Sigmoid colon (tissue), 6 donors: ENCODE measurements at regions not wholly inside any gene's neighbourhood (a gene's known extent, or its start where the extent isn't known, plus 50 kb on each side); places are given as distances from the start of the nearest gene placed in this dataset.

ENCODE experiments used
- DNase-seq: peaks from one replicate; pipeline ENCODE4 v3.0.0-alpha.2; 2019
- H3K27ac ChIP-seq, 4 donors: fragments of 200-600 bp; sonication (generic); one replicate each; pipeline ENCODE4 v1.5.1; 2016 to 2019; ENCODE audit warnings: mild to moderate bottlenecking in 1 of 4
- H3K27me3 ChIP-seq, 3 donors: fragments of 200-600 bp; sonication (generic); one replicate each; pipeline ENCODE4 v1.5.1; 2019; ENCODE audit warnings: mild to moderate bottlenecking in 1 of 3
- H3K36me3 ChIP-seq, 4 donors: fragments of 200-600 bp; sonication (generic); one replicate each; pipeline ENCODE4 v1.5.1; 2016 to 2019
- H3K4me1 ChIP-seq, 4 donors: fragments of 200-600 bp; sonication (generic); one replicate each; pipeline ENCODE4 v1.5.1; 2017 to 2019
- H3K4me3 ChIP-seq, 4 donors: fragments of 200-600 bp; sonication (generic); one replicate each; pipeline ENCODE4 v1.5.1; 2017 to 2019; ENCODE audit warnings: mild to moderate bottlenecking in 2 of 4, moderate library complexity in 1 of 4
- H3K9me3 ChIP-seq, 4 donors: fragments of 200-600 bp in 3 of 4; sonication (generic) in 3 of 4; one replicate each; pipeline versions ENCODE4 v1.5.1 to v1.6.1; 2013 to 2019
- EP300 ChIP-seq, 4 donors: sonication (generic); formaldehyde crosslinking; IDR thresholded peaks; one replicate each; pipeline ENCODE4 v1.6.1; 2017; ENCODE audit warnings: antibody characterized with exemption in 4 of 4
- POLR2A ChIP-seq, 2 donors: fragments of 450-650 bp; IDR thresholded peaks; one replicate each; pipeline ENCODE4 v1.6.1; 2016; ENCODE audit warnings: antibody characterized with exemption in 2 of 2, mild to moderate bottlenecking in 2 of 2, moderate library complexity in 2 of 2
- POLR2AphosphoS5 ChIP-seq, 4 donors: sonication (generic); formaldehyde crosslinking; IDR thresholded peaks; one replicate each; pipeline ENCODE4 v1.6.1; 2017; ENCODE audit warnings: antibody characterized with exemption in 4 of 4
- whole genome bisulfite sequencing, 2 donors: extraction: QIAGEN DNeasy Blood & Tissue Kit; methylation state at CpG; one replicate each; pipeline ENCODE4 v1.1.7; 2013; 5-methylcytosine and 5-hydroxymethylcytosine counted together
- intact Hi-C: fragments of 100-400 bp; cut with DNase I; formaldehyde crosslinking; loops from one replicate; pipeline ENCODE4 v1.15.1; 2023
- TF ChIP-seq, protein P1 (sequence below), 4 experiments: fragments of 450-650 bp in 3 of 4; fragments of 200-600 bp in 1 of 4; IDR thresholded peaks; one replicate each; pipeline ENCODE4 v1.5.1; 2016 to 2019; ENCODE audit warnings: antibody characterized with exemption in 4 of 4, mild to moderate bottlenecking in 3 of 4, moderate library complexity in 2 of 4
- donor health status: healthy with polysubstance abuse.
- donor health status: healthy.

DNA sequence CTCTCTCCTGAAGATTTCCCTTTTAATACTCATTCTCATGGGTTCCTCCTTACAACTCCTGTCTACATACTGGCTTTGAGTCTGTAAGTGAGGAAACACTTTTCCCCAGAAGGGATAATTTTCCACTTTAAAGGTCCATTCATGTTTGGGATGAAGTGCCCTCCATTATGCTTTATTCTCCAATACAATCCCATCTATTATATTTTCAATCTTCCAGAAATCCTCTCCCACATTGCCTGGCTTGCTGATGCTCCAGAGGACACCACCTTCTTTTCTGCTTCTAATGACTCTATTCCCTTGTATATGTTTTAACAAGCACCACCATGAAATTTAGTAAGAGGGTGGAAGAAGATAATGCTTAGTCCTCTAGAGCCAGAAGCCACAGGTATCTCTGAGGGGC lies 92.7 kb upstream of the NBEA start:
- no peak for TF ChIP-seq EP300 (IDR thresholded peaks at IDR 0.05)
- TF ChIP-seq, protein P1, sequence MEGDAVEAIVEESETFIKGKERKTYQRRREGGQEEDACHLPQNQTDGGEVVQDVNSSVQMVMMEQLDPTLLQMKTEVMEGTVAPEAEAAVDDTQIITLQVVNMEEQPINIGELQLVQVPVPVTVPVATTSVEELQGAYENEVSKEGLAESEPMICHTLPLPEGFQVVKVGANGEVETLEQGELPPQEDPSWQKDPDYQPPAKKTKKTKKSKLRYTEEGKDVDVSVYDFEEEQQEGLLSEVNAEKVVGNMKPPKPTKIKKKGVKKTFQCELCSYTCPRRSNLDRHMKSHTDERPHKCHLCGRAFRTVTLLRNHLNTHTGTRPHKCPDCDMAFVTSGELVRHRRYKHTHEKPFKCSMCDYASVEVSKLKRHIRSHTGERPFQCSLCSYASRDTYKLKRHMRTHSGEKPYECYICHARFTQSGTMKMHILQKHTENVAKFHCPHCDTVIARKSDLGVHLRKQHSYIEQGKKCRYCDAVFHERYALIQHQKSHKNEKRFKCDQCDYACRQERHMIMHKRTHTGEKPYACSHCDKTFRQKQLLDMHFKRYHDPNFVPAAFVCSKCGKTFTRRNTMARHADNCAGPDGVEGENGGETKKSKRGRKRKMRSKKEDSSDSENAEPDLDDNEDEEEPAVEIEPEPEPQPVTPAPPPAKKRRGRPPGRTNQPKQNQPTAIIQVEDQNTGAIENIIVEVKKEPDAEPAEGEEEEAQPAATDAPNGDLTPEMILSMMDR (IDR thresholded peaks at IDR 0.05), result no peak
- TF ChIP-seq POLR2A (IDR thresholded peaks at IDR 0.05), result no peak
- intact Hi-C loops, result no loop called here
- Histone ChIP-seq H3K4me1 (no peaks in the 10 kb centered on the region), H3K4me3 (no peak overlapping the region), H3K27ac (no peak overlapping the region), H3K27me3 (no peaks in the 10 kb centered on the region), H3K36me3 (no peaks in the 10 kb centered on the region), H3K9me3 (no peaks in the 10 kb centered on the region)
- no peak for DNase-seq

GRCh38 chr13:34853161-34853560 lies 88.9 kb upstream of the NBEA start:
- H3K4me1 ChIP-seq, result no peaks in the 10 kb centered on the region
- no peak overlapping the region for H3K4me3 ChIP-seq
- no peaks in the 10 kb centered on the region for H3K36me3 ChIP-seq
- no peaks in the 10 kb centered on the region for H3K27me3 ChIP-seq
- no peak for DNase-seq
- H3K27ac ChIP-seq, result no peak overlapping the region
- TF ChIP-seq, protein P1 (IDR thresholded peaks at IDR 0.05), result no peak
- TF ChIP-seq POLR2AphosphoS5 (IDR thresholded peaks at IDR 0.05) (no peak), POLR2A (IDR thresholded peaks at IDR 0.05) (no peak), EP300 (IDR thresholded peaks at IDR 0.05) (no peak)
- 81 to 87% methylated on average over 4 of the region's 4 CpGs for WGBS, 2 donors
- intact Hi-C loops, result no loop called here
- no peaks in the 10 kb centered on the region for H3K9me3 ChIP-seq

DNA sequence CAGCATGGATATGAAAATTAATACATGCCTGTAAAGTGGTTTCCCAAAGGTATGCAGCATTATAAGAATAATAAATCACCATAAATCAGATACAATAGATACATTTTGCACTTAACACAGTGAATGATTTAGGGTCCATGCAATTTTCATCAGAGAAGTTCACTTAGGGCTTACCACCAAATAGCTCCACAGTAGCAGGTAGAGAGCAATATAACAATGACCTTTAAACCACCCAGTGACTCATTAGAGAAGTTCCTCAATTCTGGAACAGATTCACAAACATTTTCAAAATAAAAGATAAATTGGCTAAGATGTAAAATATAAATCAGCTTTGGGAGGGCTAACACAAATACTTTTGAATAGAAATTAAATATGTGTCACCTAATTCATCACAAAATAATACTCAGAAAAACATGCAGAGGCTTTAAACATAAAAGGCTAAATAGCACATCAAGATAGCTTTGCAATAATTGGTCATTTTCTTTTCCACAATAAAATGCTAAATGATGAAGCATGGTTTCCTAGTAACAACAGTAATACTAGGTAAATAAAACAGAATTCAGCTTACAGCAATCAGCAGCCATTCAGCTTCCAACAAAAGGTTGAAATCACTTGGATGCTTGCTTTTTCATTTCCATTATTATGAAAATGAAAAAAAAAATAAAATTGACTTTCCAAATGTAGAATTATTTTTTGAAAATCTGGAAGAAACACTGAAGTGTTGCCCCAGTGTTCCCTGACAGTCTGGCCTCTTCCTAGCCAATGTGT lies 84.3 kb upstream of the NBEA start:
- no peaks in the 10 kb centered on the region for H3K36me3 ChIP-seq
- H3K4me1 ChIP-seq, result no peaks in the 10 kb centered on the region
- intact Hi-C loops, result no loop called here
- H3K4me3 ChIP-seq, result no peak overlapping the region
- no peaks in the 10 kb centered on the region for H3K9me3 ChIP-seq
- no peak for DNase-seq
- no peak for TF ChIP-seq POLR2AphosphoS5 (IDR thresholded peaks at IDR 0.05)
- TF ChIP-seq POLR2A (IDR thresholded peaks at IDR 0.05), result no peak
- no peak for TF ChIP-seq EP300 (IDR thresholded peaks at IDR 0.05)
- TF ChIP-seq, protein P1 (IDR thresholded peaks at IDR 0.05), result no peak
- no peaks in the 10 kb centered on the region for H3K27me3 ChIP-seq
- H3K27ac ChIP-seq, result no peak overlapping the region

DNA sequence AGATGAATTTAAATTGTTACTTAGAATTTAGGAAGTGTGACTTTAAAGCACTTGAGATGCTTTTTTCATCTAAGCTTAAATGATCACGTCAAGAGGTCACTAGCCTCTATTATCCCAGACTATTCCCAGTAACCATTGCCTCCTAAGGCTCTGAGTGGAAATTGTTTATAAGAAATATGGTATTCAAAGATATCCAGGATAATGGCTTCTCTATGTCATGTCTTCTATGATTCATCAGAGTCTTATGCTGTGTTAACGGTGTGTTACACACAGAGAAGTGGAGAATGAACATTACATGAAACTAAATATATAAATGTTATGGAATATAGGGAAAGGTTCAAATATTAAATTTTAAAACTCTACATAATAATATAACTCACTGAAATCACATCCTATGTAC lies 79.8 kb upstream of the NBEA start:
- intact Hi-C loops, result no loop called here
- Histone ChIP-seq H3K27me3 (no peaks in the 10 kb centered on the region), H3K4me3 (no peak overlapping the region), H3K27ac (no peak overlapping the region), H3K9me3 (no peaks in the 10 kb centered on the region), H3K36me3 (no peaks in the 10 kb centered on the region), H3K4me1 (no peaks in the 10 kb centered on the region)
- WGBS, 2 donors, result 89 to 90% methylated on average over 2 of the region's 2 CpGs
- TF ChIP-seq, protein P1 (IDR thresholded peaks at IDR 0.05), result no peak
- TF ChIP-seq POLR2AphosphoS5 (IDR thresholded peaks at IDR 0.05) (no peak), POLR2A (IDR thresholded peaks at IDR 0.05) (no peak), EP300 (IDR thresholded peaks at IDR 0.05) (no peak)
- no peak for DNase-seq

GRCh38 chr13:34862716-34863115 lies 79.4 kb upstream of the NBEA start:
- no peaks in the 10 kb centered on the region for H3K9me3 ChIP-seq
- H3K36me3 ChIP-seq, result no peaks in the 10 kb centered on the region
- TF ChIP-seq POLR2AphosphoS5 (IDR thresholded peaks at IDR 0.05), result no peak
- TF ChIP-seq POLR2A (IDR thresholded peaks at IDR 0.05), result no peak
- no peak for TF ChIP-seq EP300 (IDR thresholded peaks at IDR 0.05)
- TF ChIP-seq, protein P1 (IDR thresholded peaks at IDR 0.05), result no peak
- WGBS, 2 donors, result 87 to 90% methylated on average over 3 of the region's 3 CpGs
- H3K4me3 ChIP-seq, result no peak overlapping the region
- no peak for DNase-seq
- intact Hi-C loops, result no loop called here
- no peaks in the 10 kb centered on the region for H3K4me1 ChIP-seq
- no peaks in the 10 kb centered on the region for H3K27me3 ChIP-seq
- no peak overlapping the region for H3K27ac ChIP-seq
